Hepatocyte (in vitro differentiated cells): ENCODE measurements at regions not wholly inside any gene's neighbourhood (a gene's known extent, or its start where the extent isn't known, plus 50 kb on each side); places are given as distances from the start of the nearest gene placed in this dataset.

Experiments
- DNase-seq: peaks from one replicate; pipeline ENCODE4 v3.0.0-alpha.2; 2016; ENCODE audit warnings: low spot score
- H2AFZ ChIP-seq: fragments of 200-600 bp; sonication (generic); 2 replicates; pipeline ENCODE4 v1.6.0; 2016; ENCODE audit warnings: antibody characterized with exemption, mild to moderate bottlenecking
- H3K27ac ChIP-seq: fragments of 200-600 bp; sonication (generic); 2 replicates; pipeline ENCODE4 v1.5.1; 2016; ENCODE audit warnings: mild to moderate bottlenecking
- H3K27me3 ChIP-seq: fragments of 200-600 bp; sonication (generic); 2 replicates; pipeline ENCODE4 v1.6.1; 2016
- H3K36me3 ChIP-seq: fragments of 200-600 bp; sonication (generic); replicated peaks from 2 replicates; pipeline ENCODE4 v1.5.1; 2016; ENCODE audit warnings: low read depth; ENCODE audit not compliant: insufficient read depth
- H3K4me1 ChIP-seq: fragments of 200-600 bp; sonication (generic); 2 replicates; pipeline ENCODE4 v1.5.1; 2016; ENCODE audit warnings: mild to moderate bottlenecking, moderate library complexity; ENCODE audit not compliant: insufficient read depth
- H3K4me2 ChIP-seq: fragments of 200-600 bp; sonication (generic); 2 replicates; pipeline ENCODE4 v1.6.0; 2016
- H3K4me3 ChIP-seq: fragments of 200-600 bp; sonication (generic); 2 replicates; pipeline ENCODE4 v1.5.1; 2016; ENCODE audit warnings: mild to moderate bottlenecking
- H3K79me2 ChIP-seq: fragments of 200-600 bp; sonication (generic); 2 replicates; pipeline ENCODE4 v1.6.0; 2017; ENCODE audit warnings: mild to moderate bottlenecking
- H3K9me2 ChIP-seq: fragments of 200-600 bp; sonication (generic); replicated peaks from 2 replicates; pipeline ENCODE4 v1.6.0; 2017; ENCODE audit warnings: mild to moderate bottlenecking; ENCODE audit not compliant: insufficient read depth
- H3K9me3 ChIP-seq: fragments of 200-600 bp; sonication (generic); 2 replicates; pipeline ENCODE4 v1.5.1; 2016; ENCODE audit warnings: low read depth, mild to moderate bottlenecking
- H4K20me1 ChIP-seq: fragments of 200-600 bp; sonication (generic); 2 replicates; pipeline ENCODE4 v1.6.0; 2016; ENCODE audit warnings: mild to moderate bottlenecking; ENCODE audit not compliant: insufficient read depth, poor library complexity, severe bottlenecking
- EZH2 ChIP-seq: fragments of 200-600 bp; sonication (generic); IDR thresholded peaks from 2 replicates; pipeline ENCODE4 v1.6.1; 2016; ENCODE audit warnings: antibody characterized with exemption, mild to moderate bottlenecking, borderline replicate concordance
- EZH2phosphoT487 ChIP-seq: fragments of 200-600 bp; sonication (generic); IDR thresholded peaks from one replicate; pipeline ENCODE4 v1.6.1; 2018; ENCODE audit warnings: antibody characterized with exemption, mild to moderate bottlenecking, low read depth, moderate library complexity; ENCODE audit not compliant: unreplicated experiment, severe bottlenecking
- WGBS: methylation state at CpG from one replicate; pipeline ENCODE4 v1.1.6; 2016; ENCODE audit warnings: low lambda C conversion rate; ENCODE audit errors: missing lambda C conversion rate; 5-methylcytosine and 5-hydroxymethylcytosine counted together
- TF ChIP-seq, protein P1 (sequence below): fragments of 200-600 bp; sonication (generic); IDR thresholded peaks from 2 replicates; pipeline ENCODE4 v1.5.1; 2016; ENCODE audit warnings: antibody characterized with exemption, mild to moderate bottlenecking; ENCODE audit not compliant: poor library complexity

GRCh38 chr3:80297720-80298119, 529.9 kb upstream of the ROBO1 start:
- H3K27me3 ChIP-seq = no peaks in the 10 kb centered on the region

DNA sequence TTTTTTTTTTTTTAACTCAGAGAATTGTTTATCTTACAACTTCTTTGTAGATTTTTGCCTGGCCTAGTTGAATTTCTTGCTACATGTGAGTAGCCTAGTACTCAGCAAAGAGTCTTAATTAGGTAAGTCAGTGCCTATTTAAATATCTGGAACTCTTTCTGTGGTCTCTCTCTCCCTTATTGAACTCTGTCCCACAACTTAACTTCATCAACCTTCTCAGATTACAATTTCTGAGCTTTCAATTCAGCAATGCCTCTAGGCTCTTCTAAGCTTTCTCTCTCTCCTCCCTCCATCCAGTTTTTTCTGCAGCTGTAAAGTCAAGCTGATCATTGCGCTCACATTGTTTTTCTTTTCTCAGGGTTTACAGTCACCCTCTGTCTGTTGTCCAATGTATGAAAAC, 517.6 kb upstream of the ROBO1 start:
- H3K9me3 ChIP-seq = no peaks in the 10 kb centered on the region
- no peaks in the 10 kb centered on the region for H4K20me1 ChIP-seq
- H3K36me3 ChIP-seq = no peaks in the 10 kb centered on the region
- H3K9me2 ChIP-seq = no peaks in the 10 kb centered on the region
- peak; percentile 4 for DNase-seq
- 45% methylated on average over 1 of the region's 1 CpG for WGBS
- H3K4me3 ChIP-seq = no peak overlapping the region
- peaks cover 3% of the 10 kb centered on the region for H3K4me1 ChIP-seq
- no peaks in the 10 kb centered on the region for H3K79me2 ChIP-seq
- no peak for TF ChIP-seq EZH2
- H3K4me2 ChIP-seq = peak overlapping the region; percentile 42
- H2AFZ ChIP-seq = no peak overlapping the region
- H3K27ac ChIP-seq = no peak overlapping the region
- H3K27me3 ChIP-seq = no peaks in the 10 kb centered on the region

More at GRCh38 chr3:80297720-80298119, 529.9 kb upstream of the ROBO1 start:
- H2AFZ ChIP-seq = no peak overlapping the region
- H3K9me3 ChIP-seq = no peaks in the 10 kb centered on the region
- H3K79me2 ChIP-seq = no peaks in the 10 kb centered on the region
- 84% methylated on average over 3 of the region's 3 CpGs for WGBS
- no peak for DNase-seq
- no peak overlapping the region for H3K27ac ChIP-seq
- no peaks in the 10 kb centered on the region for H3K9me2 ChIP-seq
- no peak overlapping the region for H3K4me3 ChIP-seq
- no peaks in the 10 kb centered on the region for H3K36me3 ChIP-seq
- no peaks in the 10 kb centered on the region for H3K4me1 ChIP-seq
- no peak overlapping the region for H3K4me2 ChIP-seq
- TF ChIP-seq, protein P1, sequence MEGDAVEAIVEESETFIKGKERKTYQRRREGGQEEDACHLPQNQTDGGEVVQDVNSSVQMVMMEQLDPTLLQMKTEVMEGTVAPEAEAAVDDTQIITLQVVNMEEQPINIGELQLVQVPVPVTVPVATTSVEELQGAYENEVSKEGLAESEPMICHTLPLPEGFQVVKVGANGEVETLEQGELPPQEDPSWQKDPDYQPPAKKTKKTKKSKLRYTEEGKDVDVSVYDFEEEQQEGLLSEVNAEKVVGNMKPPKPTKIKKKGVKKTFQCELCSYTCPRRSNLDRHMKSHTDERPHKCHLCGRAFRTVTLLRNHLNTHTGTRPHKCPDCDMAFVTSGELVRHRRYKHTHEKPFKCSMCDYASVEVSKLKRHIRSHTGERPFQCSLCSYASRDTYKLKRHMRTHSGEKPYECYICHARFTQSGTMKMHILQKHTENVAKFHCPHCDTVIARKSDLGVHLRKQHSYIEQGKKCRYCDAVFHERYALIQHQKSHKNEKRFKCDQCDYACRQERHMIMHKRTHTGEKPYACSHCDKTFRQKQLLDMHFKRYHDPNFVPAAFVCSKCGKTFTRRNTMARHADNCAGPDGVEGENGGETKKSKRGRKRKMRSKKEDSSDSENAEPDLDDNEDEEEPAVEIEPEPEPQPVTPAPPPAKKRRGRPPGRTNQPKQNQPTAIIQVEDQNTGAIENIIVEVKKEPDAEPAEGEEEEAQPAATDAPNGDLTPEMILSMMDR = no peak
- TF ChIP-seq EZH2 = no peak
- TF ChIP-seq EZH2phosphoT487 = no peak
- H4K20me1 ChIP-seq = no peaks in the 10 kb centered on the region

DNA sequence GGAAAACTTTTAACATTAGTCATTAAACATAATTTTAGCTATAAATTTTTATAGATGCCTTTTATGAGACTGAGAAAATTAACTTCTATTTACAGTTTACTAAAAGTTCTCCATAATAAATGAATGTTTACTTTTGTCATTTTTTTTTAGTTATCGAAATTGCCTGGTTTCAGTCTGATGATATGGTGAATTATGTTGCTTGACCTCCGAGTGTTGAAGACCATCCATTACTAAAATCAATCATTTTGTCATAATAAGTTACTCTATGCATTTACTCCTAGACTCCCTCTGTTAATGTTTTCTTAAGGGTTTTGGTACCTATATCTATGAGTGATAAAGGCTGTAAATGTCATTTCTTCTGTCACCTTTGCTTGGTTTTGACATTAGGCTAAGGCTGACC, 516.0 kb upstream of the ROBO1 start:
- DNase-seq = no peak
- H3K79me2 ChIP-seq = no peaks in the 10 kb centered on the region
- TF ChIP-seq EZH2phosphoT487 = no peak
- no peak for TF ChIP-seq EZH2
- TF ChIP-seq, protein P1 = no peak
- H3K27me3 ChIP-seq = no peaks in the 10 kb centered on the region
- no peaks in the 10 kb centered on the region for H4K20me1 ChIP-seq
- no peak overlapping the region for H2AFZ ChIP-seq
- no peaks in the 10 kb centered on the region for H3K36me3 ChIP-seq
- 19% methylated on average over 2 of the region's 2 CpGs for WGBS
- peaks cover 3% of the 10 kb centered on the region for H3K4me1 ChIP-seq
- no peak overlapping the region for H3K4me3 ChIP-seq
- no peaks in the 10 kb centered on the region for H3K9me3 ChIP-seq
- H3K4me2 ChIP-seq = no peak overlapping the region
- H3K9me2 ChIP-seq = no peaks in the 10 kb centered on the region
- H3K27ac ChIP-seq = no peak overlapping the region

DNA sequence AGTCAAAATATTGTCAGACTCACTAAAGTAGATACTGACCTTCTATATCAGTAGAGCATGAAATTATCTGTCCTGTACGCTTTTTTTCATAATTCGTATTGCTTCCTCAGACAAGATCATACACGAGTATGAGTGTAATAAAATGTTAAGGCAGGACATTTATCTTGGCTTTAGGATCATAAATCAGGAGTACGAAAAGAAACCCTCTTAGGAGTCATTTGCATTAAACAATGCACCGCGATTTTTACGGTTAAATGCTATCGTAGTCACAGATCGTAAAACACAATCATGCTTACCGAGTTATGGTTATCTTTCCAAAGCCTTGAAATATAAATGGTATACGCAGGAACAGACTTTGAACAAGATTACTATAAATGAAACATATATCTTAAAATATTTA, 510.3 kb upstream of the ROBO1 start:
- H3K36me3 ChIP-seq = no peaks in the 10 kb centered on the region
- TF ChIP-seq, protein P1 = no peak
- TF ChIP-seq EZH2 = no peak
- TF ChIP-seq EZH2phosphoT487 = no peak
- DNase-seq = no peak
- H3K4me2 ChIP-seq = peak overlapping the region; percentile 38
- H3K4me1 ChIP-seq = no peaks in the 10 kb centered on the region
- no peaks in the 10 kb centered on the region for H3K9me2 ChIP-seq
- no peaks in the 10 kb centered on the region for H4K20me1 ChIP-seq
- H2AFZ ChIP-seq = peak overlapping the region; percentile 22
- WGBS = 52% methylated on average over 11 of the region's 11 CpGs
- H3K9me3 ChIP-seq = no peaks in the 10 kb centered on the region
- H3K27me3 ChIP-seq = no peaks in the 10 kb centered on the region
- H3K27ac ChIP-seq = no peak overlapping the region
- H3K79me2 ChIP-seq = no peaks in the 10 kb centered on the region
- H3K4me3 ChIP-seq = no peak overlapping the region
